HG03097 (cell line): ENCODE measurements at regions not wholly inside any gene's neighbourhood (a gene's known extent, or its start where the extent isn't known, plus 50 kb on each side); places are given as distances from the start of the nearest gene placed in this dataset.

Experiments
- ATAC-seq: cut with Tn5 transposase; IDR thresholded peaks from one replicate; pipeline ENCODE4 v1.9.1; 2021; ENCODE audit not compliant: unreplicated experiment, low FRiP score

GRCh38 chr2:145206496-145207281, 686.8 kb upstream of the ZEB2 start:
- ATAC-seq, result no peak

GRCh38 chr2:145203891-145204290, 684.0 kb upstream of the ZEB2 start:
- no peak for ATAC-seq

- ATAC-seq, result no peak
Measured at GRCh38 chr2:145199827-145200706, 680.1 kb upstream of the ZEB2 start.

GRCh38 chr2:145199042-145199441, 679.1 kb upstream of the ZEB2 start:
- no peak for ATAC-seq

- ATAC-seq, result no peak
Measured at GRCh38 chr2:145198555-145198954, 678.6 kb upstream of the ZEB2 start.

- ATAC-seq, result no peak
Measured at GRCh38 chr2:145197944-145198343, 678.0 kb upstream of the ZEB2 start.

GRCh38 chr2:145194673-145195072, 674.8 kb upstream of the ZEB2 start:
- no peak for ATAC-seq

- no peak for ATAC-seq
Measured at GRCh38 chr2:145190031-145190703, 670.2 kb upstream of the ZEB2 start.

GRCh38 chr2:145186303-145186702, 666.4 kb upstream of the ZEB2 start:
- ATAC-seq, result no peak

GRCh38 chr2:145185696-145186095, 665.8 kb upstream of the ZEB2 start:
- ATAC-seq, result no peak

GRCh38 chr2:145184741-145185651, 665.1 kb upstream of the ZEB2 start:
- no peak for ATAC-seq

GRCh38 chr2:145169285-145169684, 649.4 kb upstream of the ZEB2 start:
- no peak for ATAC-seq

GRCh38 chr2:145168091-145168490, 648.2 kb upstream of the ZEB2 start:
- no peak for ATAC-seq

- ATAC-seq, result no peak
Measured at GRCh38 chr2:145166731-145167302, 646.9 kb upstream of the ZEB2 start.

- no peak for ATAC-seq
Measured at GRCh38 chr2:145161656-145162055, 641.7 kb upstream of the ZEB2 start.

GRCh38 chr2:145160855-145161254, 640.9 kb upstream of the ZEB2 start:
- no peak for ATAC-seq

- ATAC-seq, result no peak
Measured at GRCh38 chr2:145159676-145160075, 639.8 kb upstream of the ZEB2 start.

GRCh38 chr2:145157741-145158591, 638.0 kb upstream of the ZEB2 start:
- ATAC-seq, result no peak
